Inflammatory macrophage (primary cell): ENCODE measurements at regions not wholly inside any gene's neighbourhood (a gene's known extent, or its start where the extent isn't known, plus 50 kb on each side); places are given as distances from the start of the nearest gene placed in this dataset.
A peak's percentile ranks its signal among the peaks of the same experiment; 100 is the strongest.

ENCODE experiments used
- DNase-seq, 2 donors: peaks; one replicate each; pipeline ENCODE4 v3.0.0-alpha.2; 2020 to 2022

GRCh38 chr10:25661632-25662031, 272.4 kb upstream of the MYO3A start:
- no peak for DNase-seq

DNA sequence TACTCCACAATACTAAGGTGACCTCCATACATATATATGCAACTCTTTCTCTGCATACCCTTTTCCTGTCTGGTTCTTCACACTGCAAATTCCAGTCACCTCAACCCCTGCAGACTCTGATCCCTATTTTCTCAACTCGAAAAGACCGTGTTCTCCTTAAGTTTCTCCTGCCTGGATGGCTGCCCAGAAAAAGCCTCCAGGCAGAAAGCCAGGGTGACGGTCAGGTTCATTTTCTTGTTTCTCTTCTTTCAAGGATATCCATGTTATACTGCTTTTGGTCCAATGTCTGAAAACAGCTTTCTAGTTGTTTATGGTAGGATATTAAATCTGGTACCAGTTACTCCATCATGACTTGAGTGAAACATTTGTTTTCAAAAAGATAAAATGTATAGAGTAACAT, 267.8 kb upstream of the MYO3A start:
- no peak for DNase-seq

GRCh38 chr10:25675204-25675603, 258.8 kb upstream of the MYO3A start:
- no peak for DNase-seq

DNA sequence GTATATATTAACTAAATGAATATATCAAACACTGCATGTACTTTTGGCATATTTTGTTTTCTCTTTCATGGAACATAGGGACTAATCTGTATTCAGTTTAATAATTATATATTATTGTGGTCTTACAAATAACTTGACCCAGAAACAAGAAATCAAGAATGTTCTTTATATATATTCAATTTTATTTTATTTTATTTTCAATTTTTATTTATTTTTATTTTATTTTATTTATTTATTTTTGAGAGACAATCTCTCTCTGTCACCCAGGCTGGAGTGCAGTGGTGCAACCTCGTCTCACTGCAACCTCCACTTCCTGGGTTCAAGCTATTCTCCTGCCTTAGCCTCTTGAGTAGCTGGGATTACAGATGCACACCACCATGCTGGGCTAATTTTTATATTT, 258.4 kb upstream of the MYO3A start:
- no peak for DNase-seq

- DNase-seq: no peak
Measured at GRCh38 chr10:25678220-25678619, 255.8 kb upstream of the MYO3A start.

DNA sequence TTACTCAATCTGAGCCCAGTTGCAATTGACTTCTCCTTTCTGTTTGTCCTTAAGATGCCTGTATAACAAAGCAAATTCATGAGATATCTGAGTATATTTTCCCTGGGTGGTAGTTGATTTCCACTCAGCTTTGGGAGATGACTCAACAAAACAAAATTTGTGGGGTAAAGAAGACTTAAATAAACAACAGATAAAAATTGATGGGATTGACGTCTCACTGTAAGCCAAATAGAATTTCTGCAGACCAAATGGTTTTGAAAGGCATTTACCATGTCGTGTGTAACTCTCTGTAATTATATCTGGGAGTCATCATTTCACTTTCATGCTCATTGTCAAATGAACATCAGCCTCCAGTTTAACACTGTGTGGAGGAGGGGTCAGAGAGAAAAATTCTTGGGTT, 255.4 kb upstream of the MYO3A start:
- DNase-seq: no peak

GRCh38 chr10:25682203-25682851, 251.7 kb upstream of the MYO3A start:
- no peak for DNase-seq

DNA sequence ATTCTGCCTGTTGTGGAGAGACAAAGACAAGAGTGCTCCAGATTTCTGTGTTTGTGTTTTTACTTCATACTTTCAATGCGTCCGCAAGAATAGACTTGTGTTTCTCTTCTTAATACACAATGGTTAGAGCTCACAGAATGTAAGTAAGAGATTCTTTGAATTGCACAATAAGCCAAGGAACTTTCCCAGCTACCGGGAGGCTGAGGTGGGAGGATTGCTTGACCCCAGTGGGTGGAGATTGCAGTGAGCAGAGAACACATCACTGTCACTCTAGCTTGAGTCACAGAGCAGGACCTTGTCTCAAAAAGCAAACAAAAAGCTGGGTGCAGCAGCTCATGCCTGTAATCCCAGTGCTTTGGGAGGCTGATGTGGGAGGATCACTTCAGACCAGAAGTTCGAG, 250.7 kb upstream of the MYO3A start:
- peak; percentile 56 to 74 for DNase-seq

DNA sequence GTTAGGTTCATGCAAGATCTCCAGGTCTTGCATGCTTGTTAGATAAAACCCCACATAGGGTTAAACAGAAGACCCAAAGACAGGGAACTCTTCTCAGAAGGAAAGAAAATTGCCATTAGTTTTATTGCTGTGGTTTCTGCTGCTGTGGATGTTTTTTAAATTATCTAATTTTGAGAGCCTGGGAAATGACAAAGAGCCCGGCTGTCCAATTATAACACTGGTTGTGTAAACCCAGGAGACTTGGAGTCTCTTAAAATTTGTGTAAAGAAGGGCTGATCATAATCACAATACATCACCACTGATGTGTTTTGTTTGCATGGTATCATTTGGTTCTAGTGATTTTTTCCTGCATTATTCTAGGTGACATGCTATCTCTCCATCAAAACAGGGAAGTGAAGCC, 246.5 kb upstream of the MYO3A start:
- DNase-seq: no peak

DNA sequence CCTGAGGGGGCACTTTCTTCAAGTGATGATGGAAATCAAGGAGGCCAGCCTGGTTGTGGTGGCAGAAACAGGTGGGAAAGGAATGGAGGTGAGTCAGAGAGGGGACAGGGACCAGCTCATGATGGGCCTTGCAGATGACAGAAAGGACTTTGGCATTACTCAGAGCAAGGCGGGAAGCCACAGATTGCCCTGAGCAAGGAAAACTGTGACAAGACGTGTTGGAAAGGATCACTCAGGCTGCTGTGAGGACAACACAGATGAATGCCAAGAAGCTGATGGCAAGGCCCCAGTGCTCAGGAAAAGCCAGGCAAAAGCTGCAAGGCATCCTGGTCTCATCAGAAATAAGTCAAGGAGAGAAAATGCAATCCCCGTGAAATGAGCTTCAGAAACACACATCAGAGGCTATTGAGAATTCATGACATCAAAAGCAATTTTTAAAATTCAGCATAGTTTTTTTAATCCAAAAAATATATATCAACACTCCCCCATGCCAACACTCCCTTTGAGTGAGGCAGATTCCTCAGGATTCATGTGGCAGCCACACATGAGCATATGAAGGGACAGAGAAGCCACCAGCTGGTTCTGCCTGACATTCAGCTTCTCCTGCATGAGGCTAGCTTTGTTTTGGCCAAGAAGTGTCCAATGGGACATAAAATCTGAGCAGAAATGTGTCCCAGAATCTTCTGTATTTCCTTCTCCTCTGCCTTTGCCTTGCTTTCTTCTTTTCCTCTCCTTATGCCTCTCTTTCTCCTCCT, 244.5 kb upstream of the MYO3A start:
- no peak for DNase-seq

- no peak for DNase-seq
Measured at GRCh38 chr10:25692761-25693160, 241.3 kb upstream of the MYO3A start.

- DNase-seq: no peak
Measured at GRCh38 chr10:25694206-25694933, 239.7 kb upstream of the MYO3A start.

DNA sequence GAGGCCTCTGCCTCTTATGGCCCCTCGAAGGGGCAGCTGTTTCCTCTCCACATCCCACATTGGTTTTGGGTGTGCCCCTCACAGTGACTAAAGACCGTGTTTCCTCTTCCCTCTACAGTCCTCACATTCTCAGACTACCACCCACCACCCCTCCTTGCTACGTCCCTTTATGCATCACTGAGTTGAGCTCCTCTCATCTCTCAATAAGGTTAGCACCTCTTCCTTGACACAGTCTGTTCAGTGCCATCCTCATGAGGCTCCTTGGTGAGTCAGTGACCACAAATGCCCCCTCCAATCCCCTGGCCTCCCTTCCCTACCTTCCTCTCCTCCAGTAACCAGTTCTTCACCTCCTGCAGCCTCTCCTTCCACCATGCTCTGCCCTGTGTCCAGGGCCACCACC, 239.1 kb upstream of the MYO3A start:
- no peak for DNase-seq

GRCh38 chr10:25695586-25695985, 238.4 kb upstream of the MYO3A start:
- DNase-seq: no peak

- DNase-seq: no peak
Measured at GRCh38 chr10:25696013-25696708, 237.9 kb upstream of the MYO3A start.

DNA sequence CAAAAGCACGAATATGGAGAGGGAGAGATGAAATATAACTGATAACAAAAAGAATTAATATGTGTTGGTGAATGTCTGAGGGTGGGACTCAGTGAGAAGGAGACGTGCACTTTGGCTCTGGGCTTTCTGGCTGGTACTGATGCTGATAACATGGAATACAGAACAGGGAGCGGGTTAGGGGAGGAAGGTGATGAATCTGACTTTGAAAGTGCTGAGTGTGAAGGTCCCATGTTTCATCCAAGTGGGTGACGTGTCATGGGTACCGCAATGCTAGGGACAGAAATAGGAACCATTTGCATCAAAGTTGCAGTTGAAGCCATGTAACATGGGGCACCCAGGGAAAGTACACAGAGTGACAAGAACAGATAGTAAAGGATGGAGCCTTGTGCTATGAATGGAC, 236.6 kb upstream of the MYO3A start:
- no peak for DNase-seq

DNA sequence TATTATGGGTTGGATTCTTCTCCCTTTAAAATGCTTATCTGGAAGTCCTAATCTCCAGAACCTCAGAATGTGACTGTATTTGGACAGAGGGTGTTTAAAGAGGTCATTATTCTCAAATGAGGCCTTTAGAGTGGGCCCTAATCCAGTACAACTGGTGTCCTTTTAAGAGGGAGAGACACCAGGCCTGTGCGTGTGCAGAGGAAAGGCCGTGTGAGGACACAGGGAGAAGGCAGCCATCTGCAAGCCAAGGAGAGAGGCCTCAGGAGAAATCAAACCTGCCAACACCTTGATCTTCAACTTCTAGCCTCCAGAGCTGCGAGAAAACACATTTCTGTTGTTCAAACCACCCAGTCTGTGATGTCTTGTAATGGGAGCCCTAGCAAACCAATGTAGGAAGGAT, 235.4 kb upstream of the MYO3A start:
- no peak for DNase-seq

GRCh38 chr10:25699631-25700030, 234.4 kb upstream of the MYO3A start:
- DNase-seq: no peak

DNA sequence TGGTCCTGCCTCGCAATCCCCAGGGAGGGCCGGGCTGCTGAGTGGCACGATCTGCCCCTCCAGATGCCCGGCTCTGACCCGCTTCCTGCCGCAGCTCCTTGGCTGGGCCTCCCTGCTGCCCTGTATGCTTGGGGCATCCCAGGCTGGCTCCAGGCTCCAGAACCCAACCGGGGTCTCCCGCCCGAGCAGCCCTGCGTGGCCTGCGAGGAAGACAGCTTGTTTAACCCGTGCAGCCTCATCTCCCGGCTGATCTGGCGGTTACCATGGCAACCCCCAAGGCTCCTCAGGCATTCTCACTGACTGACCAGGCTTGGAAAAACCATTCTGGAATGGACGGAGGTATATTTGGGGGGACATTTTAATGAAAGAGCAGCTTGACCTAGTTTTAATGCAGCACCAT, 232.4 kb upstream of the MYO3A start:
- DNase-seq: no peak

DNA sequence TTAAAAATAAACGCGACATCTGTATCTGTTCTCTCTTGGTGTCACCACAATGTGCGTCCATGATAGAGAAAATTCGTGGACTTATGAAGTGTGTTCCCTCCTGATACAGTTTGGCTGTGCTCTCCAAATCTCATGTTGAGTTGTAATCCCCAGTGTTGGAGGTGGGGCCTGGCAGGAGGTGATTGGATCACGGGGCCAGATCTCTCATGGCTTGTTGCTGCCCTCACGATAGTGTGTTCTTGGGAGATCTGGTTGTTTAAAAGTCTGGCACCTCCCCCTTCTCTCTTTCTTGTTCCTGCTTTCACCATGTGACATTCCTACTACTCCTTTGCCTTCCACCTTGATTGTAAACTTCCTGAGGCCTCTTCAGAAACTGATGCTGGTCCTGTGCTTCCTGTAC, 229.4 kb upstream of the MYO3A start:
- DNase-seq: no peak

GRCh38 chr10:25707572-25707971, 226.5 kb upstream of the MYO3A start:
- no peak for DNase-seq

- no peak for DNase-seq
Measured at GRCh38 chr10:25707976-25708671, 225.9 kb upstream of the MYO3A start.

GRCh38 chr10:25713894-25714240, 220.2 kb upstream of the MYO3A start:
- no peak for DNase-seq
